Fibroblast of mammary gland (primary cell): ENCODE measurements at regions not wholly inside any gene's neighbourhood (a gene's known extent, or its start where the extent isn't known, plus 50 kb on each side); places are given as distances from the start of the nearest gene placed in this dataset.
"Not testable (repeated sequence)": the region's sequence is repeated elsewhere in the genome, so short reads cannot be mapped to it uniquely, and the experiment has no call there.

Experiments used
- DNase-seq: peaks from one replicate; pipeline ENCODE4 v3.0.0-alpha.2; 2010; ENCODE audit warnings: low read depth
- H3K4me3 ChIP-seq: 2 replicates; pipeline ENCODE4 v1.5.1; 2011; ENCODE audit warnings: low read depth, mild to moderate bottlenecking, low read length, moderate library complexity; ENCODE audit not compliant: control insufficient read depth
- CTCF ChIP-seq: conservative IDR thresholded peaks from 2 replicates; pipeline ENCODE4 v1.5.1; 2011; ENCODE audit warnings: low read depth, low read length, inconsistent platforms; ENCODE audit not compliant: control insufficient read depth, insufficient read depth

GRCh38 chr15:54792526-54792925 lies 404.2 kb downstream of the RSL24D1 start:
- no peak for DNase-seq
- no peak for TF ChIP-seq CTCF
- no peak overlapping the region for H3K4me3 ChIP-seq

GRCh38 chr15:54790693-54791092 lies 406.0 kb downstream of the RSL24D1 start:
- TF ChIP-seq CTCF, result no peak
- DNase-seq, result no peak
- no peak overlapping the region for H3K4me3 ChIP-seq

- TF ChIP-seq CTCF, result no peak
- H3K4me3 ChIP-seq, result no peak overlapping the region
- DNase-seq, result no peak
These were observed 407.4 kb downstream of the RSL24D1 start for GRCh38 chr15:54789376-54789775.

- not testable (repeated sequence) for DNase-seq, H3K4me3 ChIP-seq
These were observed 415.5 kb downstream of the RSL24D1 start for GRCh38 chr15:54781220-54781619.

- no peak for TF ChIP-seq CTCF
- no peak for DNase-seq
- no peak overlapping the region for H3K4me3 ChIP-seq
These were observed 417.5 kb downstream of the RSL24D1 start for GRCh38 chr15:54779271-54779670.

GRCh38 chr15:54776410-54776809 lies 420.3 kb downstream of the RSL24D1 start:
- H3K4me3 ChIP-seq, result no peak overlapping the region
- TF ChIP-seq CTCF, result no peak
- DNase-seq, result no peak

GRCh38 chr15:54772663-54773062 lies 424.1 kb downstream of the RSL24D1 start:
- TF ChIP-seq CTCF, result no peak
- no peak for DNase-seq
- H3K4me3 ChIP-seq, result no peak overlapping the region

- DNase-seq, H3K4me3 ChIP-seq: not testable (repeated sequence)
These were observed 447.3 kb downstream of the RSL24D1 start for GRCh38 chr15:54749461-54749860.
